GM13977 (cell line): ENCODE measurements at regions not wholly inside any gene's neighbourhood (a gene's known extent, or its start where the extent isn't known, plus 50 kb on each side); places are given as distances from the start of the nearest gene placed in this dataset.
"Not testable (repeated sequence)": the region's sequence is repeated elsewhere in the genome, so short reads cannot be mapped to it uniquely, and the experiment has no call there.

Source experiments
- DNase-seq: peaks from one replicate; pipeline ENCODE4 v3.0.0; 2012; ENCODE audit warnings: low spot score
- CTCF ChIP-seq: IDR thresholded peaks from 2 replicates; pipeline ENCODE4 v1.5.1; 2012; ENCODE audit warnings: mild to moderate bottlenecking, control low read depth; ENCODE audit not compliant: insufficient read depth; ENCODE audit errors: extremely low read depth, missing control alignments
- in situ Hi-C: fragments of 300-500 bp; cut with MboI; formaldehyde crosslinking; loops from one replicate; pipeline ENCODE4 v1.12.0; 2022; ENCODE audit warnings: low sequenced_read_pairs, low pct_unique_long_range_greater_than_20kb, mixed read lengths, inconsistent platforms; ENCODE audit not compliant: unreplicated experiment

- in situ Hi-C loops, result no loop called here
- TF ChIP-seq CTCF, result no peak
- DNase-seq, result no peak
These were observed 424.4 kb upstream of the NFIA start for GRCh38 chr1:60657926-60658325.

GRCh38 chr1:60655679-60656355 lies 426.5 kb upstream of the NFIA start:
- no peak for TF ChIP-seq CTCF
- in situ Hi-C loops, result no loop called here
- no peak for DNase-seq

GRCh38 chr1:60640033-60640551 lies 442.3 kb upstream of the NFIA start:
- in situ Hi-C loops, DNase-seq: not testable (repeated sequence)

GRCh38 chr1:60639287-60639686 lies 443.1 kb upstream of the NFIA start:
- TF ChIP-seq CTCF, result no peak
- DNase-seq, result no peak
- in situ Hi-C loops, result no loop called here

- no peak for TF ChIP-seq CTCF
- in situ Hi-C loops, result no loop called here
- no peak for DNase-seq
These were observed 444.7 kb upstream of the NFIA start for GRCh38 chr1:60637651-60638050.

- in situ Hi-C loops, result no loop called here
- DNase-seq, result no peak
- TF ChIP-seq CTCF, result no peak
These were observed 445.4 kb upstream of the NFIA start for GRCh38 chr1:60636946-60637345.

GRCh38 chr1:60634106-60634505 lies 448.3 kb upstream of the NFIA start:
- no peak for DNase-seq
- in situ Hi-C loops, result no loop called here
- TF ChIP-seq CTCF, result no peak
